ENCODE measurements at regions not wholly inside any gene's neighbourhood (a gene's known extent, or its start where the extent isn't known, plus 50 kb on each side); places are given as distances from the start of the nearest gene placed in this dataset.

DNA sequence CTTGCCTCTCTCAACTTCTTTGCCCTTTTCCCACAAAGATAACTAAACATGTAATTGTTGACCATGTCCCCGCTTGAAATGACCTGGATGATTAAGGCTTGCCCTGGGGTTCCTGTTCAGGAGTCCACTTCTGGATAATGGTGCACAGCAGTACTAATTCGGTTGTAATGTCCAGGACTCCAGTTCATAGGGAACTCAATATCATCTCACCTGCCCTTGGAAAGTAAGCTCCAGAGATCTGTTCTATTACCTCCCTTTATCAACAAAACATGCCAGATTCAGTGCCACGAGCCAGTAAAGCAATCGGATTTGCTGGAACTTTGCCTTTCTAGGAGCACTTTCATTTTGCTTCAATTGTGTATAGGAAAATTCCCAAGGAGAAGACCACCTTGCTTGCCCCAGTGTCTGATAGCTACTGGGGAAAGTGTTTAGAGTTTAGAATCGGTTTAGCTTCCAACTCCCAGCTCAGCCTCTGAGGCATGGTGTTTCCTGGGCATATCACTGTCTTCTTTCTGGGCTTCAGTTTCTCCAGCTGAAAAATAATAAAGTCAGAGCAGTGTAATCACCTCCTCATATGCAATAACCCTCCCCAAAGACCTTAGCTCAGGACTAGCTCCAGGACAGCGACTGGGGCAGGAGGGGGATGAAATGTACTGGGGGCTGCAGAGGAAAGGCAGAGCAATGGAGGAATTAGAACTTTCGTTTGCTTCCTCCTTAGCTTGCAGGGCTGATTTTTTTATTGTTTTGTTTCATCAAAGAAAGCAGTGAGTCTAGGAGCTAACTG lies 162.6 kb upstream of the CYRIA start:
- Histone ChIP-seq H3K79me2 (ENCODE audit: low read length) (no peaks in the 10 kb centered on the region), H4K20me1 (ENCODE audit: insufficient read depth, low read length) (no peaks in the 10 kb centered on the region), H2AFZ (ENCODE audit: low read length) (no peak overlapping the region), H3K9me2 (replicated peaks; ENCODE audit: insufficient read depth, low read length) (no peaks in the 10 kb centered on the region), H3K4me1 (ENCODE audit: low read length) (no peaks in the 10 kb centered on the region), H3K27me3 (replicated peaks; ENCODE audit: insufficient read depth, low read length) (no peaks in the 10 kb centered on the region), H3K4me3 (ENCODE audit: low read length) (no peak overlapping the region), H3K27ac (ENCODE audit: low read length) (no peak overlapping the region), H3K9me3 (replicated peaks; ENCODE audit: insufficient read depth, low read length) (no peaks in the 10 kb centered on the region), H3F3A (ENCODE audit: insufficient read depth, low read length) (no peaks in the 10 kb centered on the region), H3K4me2 (ENCODE audit: low read depth, low read length) (no peak overlapping the region), H3K9ac (ENCODE audit: low read length) (no peak overlapping the region), H3K36me3 (replicated peaks; ENCODE audit: insufficient read depth, low read length) (no peaks in the 10 kb centered on the region)
- DNase-seq = no peak
- TF ChIP-seq EZH2phosphoT487 (IDR thresholded peaks at IDR 0.05; ENCODE audit: low read length) = no peak
- TF ChIP-seq EZH2 (optimal IDR thresholded peaks at IDR 0.05; ENCODE audit: low read depth, low read length) = no peak
- TF ChIP-seq, protein P1, sequence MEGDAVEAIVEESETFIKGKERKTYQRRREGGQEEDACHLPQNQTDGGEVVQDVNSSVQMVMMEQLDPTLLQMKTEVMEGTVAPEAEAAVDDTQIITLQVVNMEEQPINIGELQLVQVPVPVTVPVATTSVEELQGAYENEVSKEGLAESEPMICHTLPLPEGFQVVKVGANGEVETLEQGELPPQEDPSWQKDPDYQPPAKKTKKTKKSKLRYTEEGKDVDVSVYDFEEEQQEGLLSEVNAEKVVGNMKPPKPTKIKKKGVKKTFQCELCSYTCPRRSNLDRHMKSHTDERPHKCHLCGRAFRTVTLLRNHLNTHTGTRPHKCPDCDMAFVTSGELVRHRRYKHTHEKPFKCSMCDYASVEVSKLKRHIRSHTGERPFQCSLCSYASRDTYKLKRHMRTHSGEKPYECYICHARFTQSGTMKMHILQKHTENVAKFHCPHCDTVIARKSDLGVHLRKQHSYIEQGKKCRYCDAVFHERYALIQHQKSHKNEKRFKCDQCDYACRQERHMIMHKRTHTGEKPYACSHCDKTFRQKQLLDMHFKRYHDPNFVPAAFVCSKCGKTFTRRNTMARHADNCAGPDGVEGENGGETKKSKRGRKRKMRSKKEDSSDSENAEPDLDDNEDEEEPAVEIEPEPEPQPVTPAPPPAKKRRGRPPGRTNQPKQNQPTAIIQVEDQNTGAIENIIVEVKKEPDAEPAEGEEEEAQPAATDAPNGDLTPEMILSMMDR (IDR thresholded peaks at IDR 0.05; ENCODE audit: low read length) = no peak

- H3K9ac ChIP-seq (ENCODE audit: low read length) = no peak overlapping the region
- no peak for DNase-seq
- no peaks in the 10 kb centered on the region for H3K79me2 ChIP-seq (ENCODE audit: low read length)
- TF ChIP-seq EZH2 (optimal IDR thresholded peaks at IDR 0.05; ENCODE audit: low read depth, low read length) = no peak
- TF ChIP-seq, protein P1 (IDR thresholded peaks at IDR 0.05; ENCODE audit: low read length) = no peak
- TF ChIP-seq EZH2phosphoT487 (IDR thresholded peaks at IDR 0.05; ENCODE audit: low read length) = no peak
- H3F3A ChIP-seq (ENCODE audit: insufficient read depth, low read length) = no peaks in the 10 kb centered on the region
- H3K9me3 ChIP-seq (replicated peaks; ENCODE audit: insufficient read depth, low read length) = no peaks in the 10 kb centered on the region
- H4K20me1 ChIP-seq (ENCODE audit: insufficient read depth, low read length) = no peaks in the 10 kb centered on the region
- no peaks in the 10 kb centered on the region for H3K9me2 ChIP-seq (replicated peaks; ENCODE audit: insufficient read depth, low read length)
- H3K36me3 ChIP-seq (replicated peaks; ENCODE audit: insufficient read depth, low read length) = no peaks in the 10 kb centered on the region
- H3K4me1 ChIP-seq (ENCODE audit: low read length) = no peaks in the 10 kb centered on the region
- no peak overlapping the region for H2AFZ ChIP-seq (ENCODE audit: low read length)
- no peak overlapping the region for H3K4me3 ChIP-seq (ENCODE audit: low read length)
- H3K27me3 ChIP-seq (replicated peaks; ENCODE audit: insufficient read depth, low read length) = no peaks in the 10 kb centered on the region
- no peak overlapping the region for H3K27ac ChIP-seq (ENCODE audit: low read length)
- H3K4me2 ChIP-seq (ENCODE audit: low read depth, low read length) = no peak overlapping the region
Measured at GRCh38 chr2:16824472-16824871, 158.8 kb upstream of the CYRIA start.

DNA sequence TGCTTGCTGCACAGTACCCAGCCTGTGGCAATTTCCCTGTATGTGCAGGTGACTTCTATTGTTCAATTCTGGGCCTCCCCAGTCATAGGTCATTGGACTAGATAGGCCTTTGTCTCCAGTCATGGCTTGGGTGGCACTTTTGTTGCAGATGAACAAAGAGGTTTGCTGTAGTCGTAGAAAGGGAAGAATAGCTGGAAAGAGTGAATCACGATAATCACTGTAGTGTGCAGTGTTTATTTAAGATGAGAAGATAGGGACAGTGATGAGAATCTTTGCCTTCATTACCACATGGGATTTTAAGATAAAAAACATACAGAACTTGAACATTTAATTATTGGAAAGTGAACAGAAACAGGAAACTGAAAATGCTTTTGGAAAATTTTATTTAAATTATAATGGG lies 156.1 kb upstream of the CYRIA start:
- Histone ChIP-seq H4K20me1 (ENCODE audit: insufficient read depth, low read length) (no peaks in the 10 kb centered on the region), H3F3A (ENCODE audit: insufficient read depth, low read length) (no peaks in the 10 kb centered on the region), H3K27me3 (replicated peaks; ENCODE audit: insufficient read depth, low read length) (no peaks in the 10 kb centered on the region), H3K9me2 (replicated peaks; ENCODE audit: insufficient read depth, low read length) (no peaks in the 10 kb centered on the region), H3K9me3 (replicated peaks; ENCODE audit: insufficient read depth, low read length) (no peaks in the 10 kb centered on the region), H3K4me1 (ENCODE audit: low read length) (no peaks in the 10 kb centered on the region), H3K4me2 (ENCODE audit: low read depth, low read length) (no peak overlapping the region), H3K4me3 (ENCODE audit: low read length) (no peak overlapping the region), H3K9ac (ENCODE audit: low read length) (no peak overlapping the region), H3K27ac (ENCODE audit: low read length) (no peak overlapping the region), H3K36me3 (replicated peaks; ENCODE audit: insufficient read depth, low read length) (no peaks in the 10 kb centered on the region), H3K79me2 (ENCODE audit: low read length) (no peaks in the 10 kb centered on the region), H2AFZ (ENCODE audit: low read length) (no peak overlapping the region)
- no peak for DNase-seq
- TF ChIP-seq, protein P1 (IDR thresholded peaks at IDR 0.05; ENCODE audit: low read length) = no peak
- TF ChIP-seq EZH2phosphoT487 (IDR thresholded peaks at IDR 0.05; ENCODE audit: low read length) (no peak), EZH2 (optimal IDR thresholded peaks at IDR 0.05; ENCODE audit: low read depth, low read length) (no peak)
